ENCODE measurements at regions not wholly inside any gene's neighbourhood (a gene's known extent, or its start where the extent isn't known, plus 50 kb on each side); places are given as distances from the start of the nearest gene placed in this dataset.
"Not testable (repeated sequence)": the region's sequence is repeated elsewhere in the genome, so short reads cannot be mapped to it uniquely, and the experiment has no call there.

DNA sequence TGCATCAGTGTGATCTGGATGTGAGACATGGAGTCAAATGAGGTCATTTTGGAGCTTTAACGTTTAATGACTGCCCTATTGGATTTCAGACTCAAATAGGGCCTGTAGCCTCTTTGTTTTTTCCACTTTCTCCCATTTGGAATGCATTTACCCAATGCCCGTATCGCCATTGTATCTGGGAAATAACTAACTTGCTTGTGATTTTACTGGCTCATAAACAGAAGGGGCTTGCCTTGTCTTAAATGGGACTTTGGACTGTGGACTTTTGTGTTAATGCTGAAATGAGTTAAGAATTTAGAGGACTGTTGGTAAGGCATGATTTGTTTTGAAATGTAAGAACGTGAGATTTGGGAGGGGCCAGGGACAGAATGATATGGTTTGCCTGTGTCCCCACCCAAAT is 494.6 kb downstream of the CHSY3 start:
- POLR2A ChIA-PET, result no interaction called here
- H3K4me1 Mint-ChIP-seq (ENCODE audit: low read depth), result no peaks in the 10 kb centered on the region
- Histone ChIP-seq H3K9me3 (ENCODE audit: control insufficient read depth in 1 of 2, insufficient read depth in 1 of 2, low read length in 2 of 2) (no peaks in the 10 kb centered on the region), H3K4me1 (ENCODE audit: insufficient read depth, low read length) (no peaks in the 10 kb centered on the region), H3K36me3 (ENCODE audit: insufficient read depth, low read length) (no peaks in the 10 kb centered on the region), H3K27me3 (ENCODE audit: control insufficient read depth in 1 of 2, insufficient read depth in 2 of 2, low read length in 2 of 2) (no peaks in the 10 kb centered on the region), H3K4me3 (ENCODE audit: low read length) (no peak overlapping the region), H3K27ac (ENCODE audit: low read depth in 1 of 2, low read length in 2 of 2) (no peak overlapping the region)
- ATAC-seq (ENCODE audit: poor library complexity), result no peak
- H3K27ac Mint-ChIP-seq, result no peak overlapping the region
- CTCF ChIA-PET, result no interaction called here
- H3K27me3 Mint-ChIP-seq, result no peaks in the 10 kb centered on the region
- no peak overlapping the region for H3K4me3 Mint-ChIP-seq
- TF ChIP-seq, protein P1, sequence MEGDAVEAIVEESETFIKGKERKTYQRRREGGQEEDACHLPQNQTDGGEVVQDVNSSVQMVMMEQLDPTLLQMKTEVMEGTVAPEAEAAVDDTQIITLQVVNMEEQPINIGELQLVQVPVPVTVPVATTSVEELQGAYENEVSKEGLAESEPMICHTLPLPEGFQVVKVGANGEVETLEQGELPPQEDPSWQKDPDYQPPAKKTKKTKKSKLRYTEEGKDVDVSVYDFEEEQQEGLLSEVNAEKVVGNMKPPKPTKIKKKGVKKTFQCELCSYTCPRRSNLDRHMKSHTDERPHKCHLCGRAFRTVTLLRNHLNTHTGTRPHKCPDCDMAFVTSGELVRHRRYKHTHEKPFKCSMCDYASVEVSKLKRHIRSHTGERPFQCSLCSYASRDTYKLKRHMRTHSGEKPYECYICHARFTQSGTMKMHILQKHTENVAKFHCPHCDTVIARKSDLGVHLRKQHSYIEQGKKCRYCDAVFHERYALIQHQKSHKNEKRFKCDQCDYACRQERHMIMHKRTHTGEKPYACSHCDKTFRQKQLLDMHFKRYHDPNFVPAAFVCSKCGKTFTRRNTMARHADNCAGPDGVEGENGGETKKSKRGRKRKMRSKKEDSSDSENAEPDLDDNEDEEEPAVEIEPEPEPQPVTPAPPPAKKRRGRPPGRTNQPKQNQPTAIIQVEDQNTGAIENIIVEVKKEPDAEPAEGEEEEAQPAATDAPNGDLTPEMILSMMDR (IDR thresholded peaks at IDR 0.05), result no peak
- peaks cover under 1% of the 10 kb centered on the region for H3K9me3 Mint-ChIP-seq
- H3K36me3 Mint-ChIP-seq (ENCODE audit: low read depth), result no peaks in the 10 kb centered on the region
- intact Hi-C loops (cut with DNase I, micrococcal nuclease), result no loop called here
- no peak for DNase-seq

DNA sequence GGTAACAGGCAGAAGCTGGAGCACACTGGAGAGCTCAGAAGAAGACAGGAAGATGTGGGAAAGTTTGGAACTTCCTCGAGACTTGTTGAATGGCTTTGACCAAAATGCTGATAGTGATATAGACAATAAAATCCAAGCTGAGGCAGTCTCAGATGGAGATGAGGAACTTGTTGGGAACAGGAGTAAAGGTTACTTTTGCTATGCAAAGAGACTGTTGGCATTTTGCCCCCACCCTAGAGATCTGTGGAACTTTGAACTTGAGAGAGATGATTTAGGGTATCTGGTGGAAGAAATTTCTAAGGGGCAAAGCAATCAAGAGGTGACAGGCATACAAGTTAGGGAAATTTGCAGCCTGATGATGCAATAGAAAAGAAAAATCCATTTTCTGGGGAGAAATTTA is 493.5 kb downstream of the CHSY3 start:
- H3K27me3 Mint-ChIP-seq; intact Hi-C loops (cut with DNase I, micrococcal nuclease); H3K27me3 ChIP-seq (ENCODE audit: control insufficient read depth in 1 of 2, insufficient read depth in 2 of 2, low read length in 2 of 2); H3K9me3 Mint-ChIP-seq; ATAC-seq (ENCODE audit: poor library complexity); H3K4me1 ChIP-seq (ENCODE audit: insufficient read depth, low read length); POLR2A ChIA-PET; H3K4me3 Mint-ChIP-seq; H3K4me1 Mint-ChIP-seq (ENCODE audit: low read depth); H3K27ac ChIP-seq (ENCODE audit: low read depth in 1 of 2, low read length in 2 of 2); H3K36me3 ChIP-seq (ENCODE audit: insufficient read depth, low read length); H3K27ac Mint-ChIP-seq; CTCF ChIA-PET; H3K9me3 ChIP-seq (ENCODE audit: control insufficient read depth in 1 of 2, insufficient read depth in 1 of 2, low read length in 2 of 2); H3K36me3 Mint-ChIP-seq (ENCODE audit: low read depth); DNase-seq; H3K4me3 ChIP-seq (ENCODE audit: low read length): not testable (repeated sequence)

DNA sequence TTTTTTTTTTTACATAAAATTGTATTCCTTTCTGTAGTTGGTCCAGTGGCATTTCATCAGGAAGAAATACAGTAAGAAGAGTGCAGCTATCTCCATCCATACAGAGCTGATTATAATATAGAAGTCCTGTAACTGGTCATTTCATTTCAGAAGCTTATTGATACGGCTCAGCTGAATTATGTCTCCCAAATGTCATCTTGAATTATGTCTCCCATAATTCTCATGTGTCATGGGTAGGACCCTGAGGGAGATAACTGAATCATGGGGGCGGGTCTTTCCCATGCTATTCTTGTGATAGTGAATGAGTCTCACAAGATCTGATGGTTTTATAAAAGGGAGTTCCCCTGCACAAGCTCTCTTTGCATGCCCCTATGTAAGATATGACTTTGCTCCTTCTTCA is 492.9 kb downstream of the CHSY3 start:
- DNase-seq (no peak), ATAC-seq (ENCODE audit: poor library complexity) (no peak)
- no peak overlapping the region for H3K4me3 Mint-ChIP-seq
- H3K4me1 Mint-ChIP-seq (ENCODE audit: low read depth), result no peaks in the 10 kb centered on the region
- intact Hi-C loops (cut with DNase I, micrococcal nuclease), result no loop called here
- Histone ChIP-seq H3K4me3 (ENCODE audit: low read length) (no peak overlapping the region), H3K27ac (ENCODE audit: low read depth in 1 of 2, low read length in 2 of 2) (no peak overlapping the region), H3K36me3 (ENCODE audit: insufficient read depth, low read length) (no peaks in the 10 kb centered on the region), H3K27me3 (ENCODE audit: control insufficient read depth in 1 of 2, insufficient read depth in 2 of 2, low read length in 2 of 2) (no peaks in the 10 kb centered on the region), H3K4me1 (ENCODE audit: insufficient read depth, low read length) (no peaks in the 10 kb centered on the region), H3K9me3 (ENCODE audit: control insufficient read depth in 1 of 2, insufficient read depth in 1 of 2, low read length in 2 of 2) (no peaks in the 10 kb centered on the region)
- no peaks in the 10 kb centered on the region for H3K27me3 Mint-ChIP-seq
- POLR2A ChIA-PET, result no interaction called here
- no peak overlapping the region for H3K27ac Mint-ChIP-seq
- CTCF ChIA-PET, result no interaction called here
- TF ChIP-seq, protein P1 (IDR thresholded peaks at IDR 0.05), result no peak
- peaks cover 7% of the 10 kb centered on the region for H3K9me3 Mint-ChIP-seq
- no peaks in the 10 kb centered on the region for H3K36me3 Mint-ChIP-seq (ENCODE audit: low read depth)

DNA sequence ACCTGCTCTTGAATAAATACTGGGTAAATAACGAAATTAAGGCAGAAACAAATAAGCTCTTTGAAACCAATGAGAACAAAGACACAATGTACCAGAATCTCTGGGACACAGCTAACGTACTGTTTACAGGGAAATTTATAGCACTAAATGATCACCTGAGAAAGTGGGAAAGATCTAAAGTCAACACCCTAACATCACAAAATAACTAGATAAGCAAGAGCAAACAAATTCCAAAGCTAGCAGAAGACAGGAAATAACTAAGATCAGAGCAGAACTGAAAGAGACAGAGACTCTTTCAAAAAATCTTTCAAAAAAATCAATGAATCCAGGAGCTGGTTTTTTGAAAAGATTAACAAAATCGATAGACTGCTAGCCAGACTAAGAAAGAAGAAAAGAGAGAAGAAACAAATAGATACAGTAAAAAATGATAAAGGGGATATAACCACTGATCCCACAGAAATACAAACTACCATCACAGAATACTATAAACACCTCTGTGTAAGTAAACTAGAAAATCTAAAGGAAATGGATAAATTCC is 487.5 kb downstream of the CHSY3 start:
- ATAC-seq (ENCODE audit: poor library complexity); H3K4me1 ChIP-seq (ENCODE audit: insufficient read depth, low read length); H3K4me1 Mint-ChIP-seq (ENCODE audit: low read depth); H3K27me3 Mint-ChIP-seq; H3K27ac Mint-ChIP-seq; intact Hi-C loops (cut with DNase I, micrococcal nuclease); H3K9me3 ChIP-seq (ENCODE audit: control insufficient read depth in 1 of 2, insufficient read depth in 1 of 2, low read length in 2 of 2); H3K9me3 Mint-ChIP-seq; DNase-seq; H3K36me3 Mint-ChIP-seq (ENCODE audit: low read depth); H3K27me3 ChIP-seq (ENCODE audit: control insufficient read depth in 1 of 2, insufficient read depth in 2 of 2, low read length in 2 of 2); CTCF ChIA-PET; H3K4me3 Mint-ChIP-seq; POLR2A ChIA-PET; H3K36me3 ChIP-seq (ENCODE audit: insufficient read depth, low read length); H3K4me3 ChIP-seq (ENCODE audit: low read length); H3K27ac ChIP-seq (ENCODE audit: low read depth in 1 of 2, low read length in 2 of 2): not testable (repeated sequence)
